PC-9 (cell line): ENCODE measurements at regions not wholly inside any gene's neighbourhood (a gene's known extent, or its start where the extent isn't known, plus 50 kb on each side); places are given as distances from the start of the nearest gene placed in this dataset.

Source experiments
- BruUV-seq: library from RNA; stranded (reverse); fragments of 400-500 nt; replicated peaks from 2 replicates; lab custom pipeline; 2021; lab: Mats Ljungman, UMichigan
- CTCF ChIA-PET: fragments of 300-600 bp; sonication (Branson Sonifier 250); formaldehyde crosslinking; loops from one replicate; lab custom pipeline; 2022; ENCODE audit warnings: antibody characterized with exemption; lab: Charles Lee
- POLR2A ChIA-PET: fragments of 300-600 bp; sonication (Branson Sonifier 250); formaldehyde crosslinking; loops from one replicate; lab custom pipeline; 2022; ENCODE audit warnings: antibody characterized with exemption; ENCODE audit not compliant: unreplicated experiment; lab: Charles Lee
- DNase-seq, 2 experiments: peaks; one replicate each; pipeline versions ENCODE4 v3.0.0 to v3.0.0-alpha.2; 2015 to 2022; ENCODE audit warnings: mixed read lengths in 1 of 2
- H2AFZ ChIP-seq: fragments of 200-600 bp; sonication (generic); 2 replicates; pipeline ENCODE4 v1.8.1; 2017; ENCODE audit warnings: antibody characterized with exemption
- H3F3A ChIP-seq: fragments of 200-600 bp; sonication (generic); 2 replicates; pipeline ENCODE4 v1.8.1; 2017; ENCODE audit warnings: antibody characterized with exemption, mild to moderate bottlenecking, low read depth; ENCODE audit not compliant: insufficient read depth
- H3K27ac ChIP-seq: fragments of 200-600 bp; sonication (generic); 2 replicates; pipeline ENCODE4 v1.6.1; 2016; ENCODE audit warnings: mixed run types
- H3K27me3 ChIP-seq: fragments of 200-600 bp; sonication (generic); 2 replicates; pipeline ENCODE4 v1.6.1; 2016; ENCODE audit warnings: low read depth, mixed run types; ENCODE audit not compliant: insufficient read depth
- H3K36me3 ChIP-seq: fragments of 200-600 bp; sonication (generic); 2 replicates; pipeline ENCODE4 v1.6.1; 2016; ENCODE audit warnings: low read depth, mixed run types
- H3K4me1 ChIP-seq: fragments of 200-600 bp; sonication (generic); replicated peaks from 2 replicates; pipeline ENCODE4 v1.6.1; 2016; ENCODE audit warnings: mixed run types; ENCODE audit not compliant: insufficient read depth
- H3K4me2 ChIP-seq: fragments of 200-600 bp; sonication (generic); 2 replicates; pipeline ENCODE4 v1.6.1; 2017; ENCODE audit warnings: mixed run types
- H3K4me3 ChIP-seq: fragments of 200-600 bp; sonication (generic); 2 replicates; pipeline ENCODE4 v1.6.1; 2016; ENCODE audit warnings: mixed run types
- H3K79me2 ChIP-seq: fragments of 200-600 bp; sonication (generic); 2 replicates; pipeline ENCODE4 v1.6.1; 2017; ENCODE audit warnings: low read depth, mixed run types
- H3K9me2 ChIP-seq: fragments of 200-600 bp; sonication (generic); 2 replicates; pipeline ENCODE4 v1.8.1; 2017; ENCODE audit warnings: mild to moderate bottlenecking; ENCODE audit not compliant: insufficient read depth
- H3K9me3 ChIP-seq: fragments of 200-600 bp; sonication (generic); 2 replicates; pipeline ENCODE4 v1.8.1; 2016; ENCODE audit warnings: low read depth; ENCODE audit not compliant: insufficient read depth
- H4K20me1 ChIP-seq: fragments of 200-600 bp; sonication (generic); 2 replicates; pipeline ENCODE4 v1.8.1; 2017; ENCODE audit not compliant: insufficient read depth
- CTCF ChIP-seq: fragments of 200-600 bp; sonication (generic); conservative IDR thresholded peaks from 2 replicates; pipeline ENCODE4 v1.6.1; 2017; ENCODE audit warnings: mixed run types, antibody characterized with exemption, mild to moderate bottlenecking, moderate library complexity
- EZH2 ChIP-seq: fragments of 200-600 bp; sonication (generic); IDR thresholded peaks from 2 replicates; pipeline ENCODE4 v1.8.0; 2017; ENCODE audit warnings: antibody characterized with exemption, low read depth
- intact Hi-C: fragments of 100-400 bp; cut with micrococcal nuclease; formaldehyde crosslinking; loops from one replicate; pipeline ENCODE4 v1.10.0; 2022; ENCODE audit not compliant: unreplicated experiment

DNA sequence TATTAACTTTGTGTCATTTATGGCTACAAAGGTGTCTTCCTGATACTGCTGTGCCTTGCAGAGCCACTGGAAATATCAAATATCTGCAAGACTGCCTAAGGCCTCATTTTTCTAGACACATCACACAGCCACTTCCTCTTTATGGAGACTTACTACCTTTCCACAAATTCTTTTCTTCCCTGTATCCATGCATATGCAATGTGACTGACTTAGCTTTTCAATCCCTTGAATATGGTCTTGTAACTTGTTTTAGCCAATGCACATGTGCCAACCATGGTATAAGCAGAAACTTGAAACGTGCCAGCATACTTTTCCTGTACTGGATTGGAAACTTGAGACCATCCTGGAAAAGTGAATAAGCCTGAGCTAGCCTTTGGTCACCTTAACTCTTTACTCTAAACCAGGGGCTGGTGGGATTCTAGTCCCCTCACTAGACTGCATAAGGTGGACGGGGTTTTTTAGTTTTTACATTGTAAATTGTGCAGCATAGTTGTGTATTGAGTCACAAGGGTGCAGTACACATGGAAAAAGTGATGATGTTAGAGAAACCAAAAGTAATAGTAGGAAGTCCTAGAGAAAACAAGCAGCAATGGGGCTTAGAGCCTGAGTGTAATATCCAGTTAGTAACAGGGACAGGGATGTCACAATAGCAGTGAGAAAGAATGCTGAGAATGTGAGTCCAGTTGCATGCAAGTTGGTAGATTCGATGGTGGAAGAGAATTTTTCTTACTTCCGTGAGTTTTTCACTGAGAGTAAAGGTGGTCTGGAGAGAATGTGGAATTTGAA lies 879.5 kb downstream of the SORCS1 start:
- Histone ChIP-seq H3K27ac (no peak overlapping the region), H3F3A (no peaks in the 10 kb centered on the region), H3K79me2 (no peaks in the 10 kb centered on the region), H3K36me3 (no peaks in the 10 kb centered on the region), H3K4me1 (no peaks in the 10 kb centered on the region), H3K9me2 (no peaks in the 10 kb centered on the region), H3K27me3 (no peaks in the 10 kb centered on the region), H3K4me2 (no peak overlapping the region), H2AFZ (no peak overlapping the region), H4K20me1 (no peaks in the 10 kb centered on the region), H3K4me3 (no peak overlapping the region), H3K9me3 (no peaks in the 10 kb centered on the region)
- CTCF ChIA-PET: no interaction called here
- intact Hi-C loops: no loop called here
- BruUV-seq: no TSS peak
- TF ChIP-seq EZH2: no peak
- no peak for TF ChIP-seq CTCF
- no peak for DNase-seq
- POLR2A ChIA-PET: no interaction called here

DNA sequence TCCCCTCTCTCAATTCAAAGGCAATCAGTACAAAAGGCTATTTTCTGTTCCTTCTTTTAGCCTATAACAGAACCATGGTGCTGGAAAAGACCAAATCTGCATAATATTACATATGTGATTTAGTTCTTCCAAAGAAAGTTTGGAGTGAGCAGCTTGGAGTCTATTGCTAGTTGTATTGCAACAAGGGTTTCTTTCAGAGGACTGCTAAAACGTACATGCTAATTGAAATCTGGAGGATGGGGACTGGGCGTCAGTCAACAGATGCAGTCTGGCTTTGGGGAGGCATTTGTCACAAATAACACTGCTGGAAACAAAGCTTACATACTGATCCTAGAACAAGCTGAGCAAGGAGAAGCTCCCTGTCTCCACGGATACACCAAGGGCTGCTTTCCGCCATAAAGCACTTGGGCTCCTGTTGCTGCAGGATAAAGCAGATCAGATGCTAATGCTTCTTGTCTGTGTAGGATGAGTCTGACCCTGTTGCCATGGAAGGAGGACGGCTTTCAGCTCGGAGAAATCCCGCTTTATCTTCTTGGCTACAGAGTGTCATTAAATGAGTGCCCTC lies 883.5 kb downstream of the SORCS1 start:
- H3F3A ChIP-seq: no peaks in the 10 kb centered on the region
- no peaks in the 10 kb centered on the region for H4K20me1 ChIP-seq
- H3K27me3 ChIP-seq: no peaks in the 10 kb centered on the region
- no peaks in the 10 kb centered on the region for H3K9me2 ChIP-seq
- H3K4me1 ChIP-seq: no peaks in the 10 kb centered on the region
- no peak overlapping the region for H3K27ac ChIP-seq
- no peak overlapping the region for H3K4me2 ChIP-seq
- no peak overlapping the region for H3K4me3 ChIP-seq
- H3K36me3 ChIP-seq: no peaks in the 10 kb centered on the region
- BruUV-seq: no TSS peak
- no peaks in the 10 kb centered on the region for H3K9me3 ChIP-seq
- ChIA-PET CTCF (interaction anchor here (0.6 kb wide), 1 partner anchor 27 kb away, joined by 7 read pairs; no protein-coding TSS in a partner anchor), POLR2A (no interaction called here)
- intact Hi-C loops: no loop called here
- TF ChIP-seq CTCF (no peak), EZH2 (no peak)
- no peak for DNase-seq
- no peaks in the 10 kb centered on the region for H3K79me2 ChIP-seq
- no peak overlapping the region for H2AFZ ChIP-seq

GRCh38 chr10:106278383-106278782 lies 886.1 kb downstream of the SORCS1 start:
- no peaks in the 10 kb centered on the region for H3K9me3 ChIP-seq
- intact Hi-C loops: no loop called here
- no peaks in the 10 kb centered on the region for H4K20me1 ChIP-seq
- H3K27me3 ChIP-seq: no peaks in the 10 kb centered on the region
- no peaks in the 10 kb centered on the region for H3K79me2 ChIP-seq
- H3K36me3 ChIP-seq: no peaks in the 10 kb centered on the region
- ChIA-PET POLR2A (no interaction called here), CTCF (no interaction called here)
- H3F3A ChIP-seq: no peaks in the 10 kb centered on the region
- no peak overlapping the region for H3K4me3 ChIP-seq
- BruUV-seq: no TSS peak
- H2AFZ ChIP-seq: no peak overlapping the region
- TF ChIP-seq EZH2 (no peak), CTCF (no peak)
- no peaks in the 10 kb centered on the region for H3K4me1 ChIP-seq
- no peak overlapping the region for H3K4me2 ChIP-seq
- no peak overlapping the region for H3K27ac ChIP-seq
- H3K9me2 ChIP-seq: no peaks in the 10 kb centered on the region
- DNase-seq: no peak
